Urinary bladder (tissue), 3 donors: ENCODE measurements at regions not wholly inside any gene's neighbourhood (a gene's known extent, or its start where the extent isn't known, plus 50 kb on each side); places are given as distances from the start of the nearest gene placed in this dataset.
"Not testable (repeated sequence)": the region's sequence is repeated elsewhere in the genome, so short reads cannot be mapped to it uniquely, and the experiment has no call there.

Experiments used
- DNase-seq: peaks from one replicate; pipeline ENCODE4 v3.0.0-alpha.2; 2015; ENCODE audit errors: extremely low spot score
- H3K27ac ChIP-seq: one replicate; pipeline ENCODE4 v1.5.1; 2013; ENCODE audit warnings: low read depth, mild to moderate bottlenecking, moderate library complexity
- H3K36me3 ChIP-seq: one replicate; pipeline ENCODE4 v1.6.1; 2013; ENCODE audit warnings: mild to moderate bottlenecking, moderate library complexity; ENCODE audit not compliant: insufficient read depth
- H3K4me1 ChIP-seq: one replicate; pipeline ENCODE4 v1.6.1; 2013; ENCODE audit warnings: mild to moderate bottlenecking, moderate library complexity; ENCODE audit not compliant: insufficient read depth
- H3K4me3 ChIP-seq: one replicate; pipeline ENCODE4 v1.5.1; 2013; ENCODE audit warnings: low read depth, low read length
- WGBS: extraction: QIAGEN DNeasy Blood & Tissue Kit; methylation state at CpG from one replicate; pipeline ENCODE4 v1.1.7; 2013; 5-methylcytosine and 5-hydroxymethylcytosine counted together
- donor health status: healthy with polysubstance abuse.
- donor health status: healthy.

DNA sequence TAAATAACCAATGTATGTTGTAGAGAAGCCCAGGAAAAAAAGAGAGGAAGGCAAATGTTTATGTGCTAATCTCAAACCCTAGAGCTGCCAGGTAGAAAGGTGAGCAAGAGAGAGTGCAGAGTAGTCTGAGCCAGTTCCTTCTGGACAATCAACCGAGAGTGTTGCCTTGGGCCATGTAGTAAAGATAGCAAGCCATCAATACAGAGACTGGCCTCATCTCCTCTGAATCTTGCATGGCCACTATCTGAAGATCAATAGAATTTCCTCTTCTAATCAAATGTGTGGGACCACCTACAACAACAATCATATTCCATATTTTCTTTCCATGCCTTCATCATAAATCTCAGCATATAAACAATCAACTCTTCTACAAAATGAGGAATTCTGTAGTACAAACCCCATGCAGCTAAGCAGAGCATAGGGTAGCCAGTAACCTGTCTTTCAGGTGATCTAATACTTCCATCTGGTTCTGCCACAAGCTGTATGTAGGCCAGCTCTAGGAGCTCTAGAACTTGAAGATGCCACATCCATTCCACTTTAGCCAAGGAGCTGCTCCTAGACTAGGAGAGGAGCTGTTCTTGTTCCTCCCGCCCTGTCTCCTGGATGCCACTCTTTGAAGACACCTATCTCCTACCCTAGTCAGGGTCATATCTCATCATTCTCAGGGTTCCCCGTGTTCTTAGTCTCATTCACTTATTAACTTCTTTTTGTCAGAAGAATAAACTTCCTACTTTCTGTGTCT lies 75.8 kb upstream of the SLC38A4 start:
- Histone ChIP-seq H3K4me1 (no peaks in the 10 kb centered on the region), H3K4me3 (no peak overlapping the region), H3K36me3 (no peaks in the 10 kb centered on the region), H3K27ac (no peak overlapping the region)
- WGBS: 75% methylated on average over 3 of the region's 3 CpGs
- no peak for DNase-seq

DNA sequence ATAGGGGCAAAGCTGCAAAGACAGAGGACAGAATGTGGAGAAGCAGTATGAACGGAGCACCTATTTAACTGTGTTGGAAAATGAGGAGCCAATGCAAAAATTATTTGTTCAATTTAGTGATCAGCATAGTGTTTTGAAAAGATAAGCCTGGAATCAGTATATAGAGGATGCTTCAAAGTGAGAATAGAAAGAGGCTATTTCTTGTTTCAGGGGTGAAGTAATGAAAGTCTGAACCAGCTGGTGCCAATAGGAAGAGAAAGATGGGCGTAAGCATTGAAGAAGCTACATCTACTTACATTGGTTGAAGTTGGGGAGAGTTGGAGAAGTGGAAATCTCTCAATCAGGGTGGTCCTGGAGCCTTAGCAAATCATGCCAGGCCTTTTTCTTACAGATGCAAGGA lies 77.3 kb upstream of the SLC38A4 start:
- 95% methylated on average over 2 of the region's 2 CpGs for WGBS
- Histone ChIP-seq H3K27ac (no peak overlapping the region), H3K4me3 (no peak overlapping the region), H3K4me1 (no peaks in the 10 kb centered on the region), H3K36me3 (no peaks in the 10 kb centered on the region)
- no peak for DNase-seq

DNA sequence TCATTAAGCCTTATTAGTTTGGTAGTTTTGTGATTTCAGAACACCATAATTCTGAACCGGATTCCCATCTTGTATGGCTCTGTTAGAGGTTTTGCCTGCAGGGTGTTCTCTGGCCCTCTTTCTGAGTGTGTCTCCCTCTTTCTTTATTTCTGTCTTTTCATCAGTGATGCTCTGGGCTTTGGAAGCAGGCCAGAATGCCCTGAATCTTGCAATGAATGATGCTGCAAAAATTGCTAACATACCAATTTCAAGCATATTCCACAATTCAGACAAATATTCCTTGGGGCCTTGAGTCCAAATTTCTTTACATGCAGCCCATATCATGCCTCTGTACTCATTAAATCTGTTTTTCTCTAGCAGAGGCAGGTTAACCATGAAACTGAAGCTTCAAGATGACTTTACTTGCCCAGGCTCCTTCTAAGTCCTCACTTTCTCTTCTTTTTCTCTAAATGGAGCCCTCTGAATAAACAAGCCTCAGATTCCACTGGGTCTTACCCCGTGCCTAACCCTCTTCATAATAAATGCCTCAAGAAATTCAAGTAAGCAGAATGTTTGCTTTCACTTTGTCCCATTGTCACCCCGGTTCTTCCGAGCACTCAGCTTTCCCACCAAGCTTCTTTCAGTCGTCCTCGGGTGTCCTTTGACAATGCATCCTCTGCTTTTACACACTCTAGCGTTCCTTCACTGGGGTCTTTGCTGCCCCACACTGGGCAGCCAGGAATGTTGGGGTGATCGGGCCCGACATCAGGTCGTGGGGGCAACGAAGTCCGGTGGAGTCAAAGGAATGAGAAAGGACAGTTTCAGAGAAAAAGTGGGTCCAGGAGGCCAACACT lies 78.8 kb upstream of the SLC38A4 start:
- WGBS: 87% methylated on average over 12 of the region's 12 CpGs
- Histone ChIP-seq H3K4me3 (no peak overlapping the region), H3K27ac (no peak overlapping the region), H3K4me1 (no peaks in the 10 kb centered on the region), H3K36me3 (no peaks in the 10 kb centered on the region)
- no peak for DNase-seq

DNA sequence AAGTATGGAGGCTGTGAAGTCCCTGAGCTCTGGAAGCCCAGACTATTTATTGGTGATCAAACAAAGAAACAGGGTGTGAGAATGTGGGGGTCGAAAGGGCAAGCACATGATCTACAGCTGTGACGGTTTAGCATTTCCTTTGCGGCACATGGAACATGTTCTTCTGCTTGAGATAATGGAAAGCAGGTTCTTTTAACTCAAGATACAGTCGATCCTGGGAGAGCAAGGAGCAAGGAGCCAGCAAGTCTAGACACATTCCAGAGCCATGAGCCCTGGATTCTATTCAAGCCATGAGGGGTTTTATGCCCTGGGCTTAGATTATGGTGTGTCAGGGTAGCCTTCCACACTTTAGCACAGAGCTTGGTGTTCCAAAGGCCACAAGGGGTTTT lies 79.4 kb upstream of the SLC38A4 start:
- DNase-seq, H3K36me3 ChIP-seq, H3K27ac ChIP-seq, H3K4me1 ChIP-seq, H3K4me3 ChIP-seq: not testable (repeated sequence)
- WGBS: 53% methylated on average over 4 of the region's 4 CpGs

DNA sequence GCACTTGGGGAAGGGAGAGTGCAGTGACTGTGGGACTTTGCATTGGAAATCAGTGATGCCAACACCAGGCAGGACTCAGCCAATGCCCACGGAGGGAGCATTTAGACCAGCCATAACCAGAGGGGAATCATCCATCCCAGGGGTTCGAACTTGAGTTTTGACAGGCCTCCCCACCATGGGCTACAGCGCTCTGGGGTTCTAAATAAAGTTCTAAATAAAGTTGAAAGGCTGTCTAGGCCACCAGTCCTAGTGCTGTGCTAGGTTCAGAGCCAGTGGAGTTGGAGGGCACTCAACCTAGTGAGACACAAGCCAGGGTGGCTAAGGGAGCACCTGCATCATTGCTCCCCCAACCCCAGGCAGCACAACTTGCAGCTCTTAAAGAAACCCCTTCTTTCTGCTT lies 82.0 kb upstream of the SLC38A4 start:
- H3K4me1 ChIP-seq: no peaks in the 10 kb centered on the region
- H3K36me3 ChIP-seq: no peaks in the 10 kb centered on the region
- WGBS: 92% methylated on average over 3 of the region's 3 CpGs
- H3K27ac ChIP-seq: no peak overlapping the region
- no peak overlapping the region for H3K4me3 ChIP-seq
- no peak for DNase-seq

DNA sequence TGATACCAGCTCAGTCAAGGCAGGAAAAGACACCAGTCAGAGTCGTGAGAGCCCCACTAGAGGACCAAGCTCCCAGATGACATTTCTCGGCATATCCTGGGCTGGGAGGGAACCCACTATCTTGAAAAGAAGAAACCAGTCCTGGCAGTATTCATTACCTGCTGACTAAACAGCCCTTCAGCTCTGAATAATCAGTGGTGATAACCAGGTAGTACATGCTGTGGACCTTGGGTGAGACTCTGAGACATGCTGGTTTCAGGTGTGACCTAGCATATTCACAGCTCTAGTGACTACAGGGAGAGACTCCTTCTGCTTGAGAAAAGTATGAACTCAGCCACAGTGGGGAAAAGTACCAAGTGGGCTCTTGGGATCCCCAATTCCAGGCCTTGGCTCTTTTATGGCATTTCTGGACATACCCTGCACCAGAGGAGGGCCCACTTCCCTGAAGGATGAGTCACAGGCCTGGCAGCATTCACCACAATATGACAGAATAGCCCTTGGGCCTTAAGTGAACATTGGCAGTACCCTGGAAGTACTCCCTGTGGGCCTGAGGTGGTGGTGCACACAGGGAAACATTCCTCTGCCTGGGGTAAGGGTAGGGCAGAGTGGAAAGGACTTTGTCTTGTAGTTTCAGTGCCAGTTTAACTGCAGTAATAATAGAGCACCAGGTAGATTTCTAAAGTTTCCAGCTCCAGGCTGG lies 82.6 kb upstream of the SLC38A4 start:
- no peaks in the 10 kb centered on the region for H3K4me1 ChIP-seq
- no peak for DNase-seq
- no peaks in the 10 kb centered on the region for H3K36me3 ChIP-seq
- H3K27ac ChIP-seq: no peak overlapping the region
- WGBS: 88% methylated on average over 2 of the region's 2 CpGs
- no peak overlapping the region for H3K4me3 ChIP-seq

DNA sequence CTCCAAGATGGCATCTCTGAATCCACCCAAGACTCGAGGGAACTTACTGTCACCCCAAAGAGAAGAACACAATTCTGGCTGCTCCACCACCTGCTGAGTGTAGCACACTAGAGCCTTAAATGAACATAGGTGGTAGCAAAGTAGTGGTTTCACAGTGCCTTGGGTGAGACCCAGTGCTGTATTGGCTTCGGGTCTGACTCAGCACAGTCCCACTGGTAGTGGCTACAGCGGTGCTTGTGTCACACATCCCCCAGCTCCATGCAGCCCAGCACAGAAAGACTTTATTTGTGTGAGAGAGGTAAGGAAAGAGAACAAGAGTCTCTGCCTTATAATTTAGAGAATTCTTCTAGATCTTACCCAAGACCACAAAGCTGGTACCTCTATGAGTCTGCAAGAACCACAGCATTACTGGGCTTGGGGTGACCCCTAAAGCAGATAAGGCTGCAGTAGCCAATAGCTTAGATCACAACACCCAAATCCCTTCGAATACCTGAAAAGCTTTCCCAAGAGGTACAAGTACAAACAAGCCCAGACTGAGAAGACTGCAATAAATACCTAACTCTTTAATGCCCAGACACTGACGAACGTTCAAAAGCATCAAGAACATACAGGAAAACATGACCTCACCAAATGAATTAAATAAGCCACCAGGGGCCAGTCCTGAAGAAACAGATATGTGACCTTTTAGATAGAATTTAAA lies 83.3 kb upstream of the SLC38A4 start:
- Histone ChIP-seq H3K36me3 (no peaks in the 10 kb centered on the region), H3K4me1 (no peaks in the 10 kb centered on the region), H3K4me3 (no peak overlapping the region), H3K27ac (no peak overlapping the region)
- 72% methylated on average over 6 of the region's 6 CpGs for WGBS
- no peak for DNase-seq

DNA sequence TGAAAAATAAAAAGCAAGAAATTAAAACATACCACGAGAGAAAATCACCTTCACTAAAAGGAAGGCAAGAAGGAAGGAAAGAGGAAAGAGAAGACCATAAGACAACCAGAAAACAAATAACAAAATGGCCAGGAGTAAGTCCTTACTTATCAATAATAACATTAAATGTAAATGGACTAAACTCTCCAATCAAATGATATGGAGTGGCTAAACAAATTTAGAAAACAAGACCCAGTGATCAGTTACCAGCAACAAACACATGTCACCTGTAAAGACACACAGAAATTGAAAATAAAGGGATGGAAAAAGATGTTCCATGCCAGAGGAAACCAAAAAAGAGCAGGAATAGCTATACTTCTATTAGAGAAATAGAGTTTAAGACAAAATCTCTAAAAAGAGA lies 85.0 kb upstream of the SLC38A4 start:
- Histone ChIP-seq H3K36me3 (no peaks in the 10 kb centered on the region), H3K27ac (no peak overlapping the region), H3K4me1 (no peaks in the 10 kb centered on the region), H3K4me3 (no peak overlapping the region)
- WGBS: 84% methylated on average over 1 of the region's 1 CpG
- DNase-seq: no peak

DNA sequence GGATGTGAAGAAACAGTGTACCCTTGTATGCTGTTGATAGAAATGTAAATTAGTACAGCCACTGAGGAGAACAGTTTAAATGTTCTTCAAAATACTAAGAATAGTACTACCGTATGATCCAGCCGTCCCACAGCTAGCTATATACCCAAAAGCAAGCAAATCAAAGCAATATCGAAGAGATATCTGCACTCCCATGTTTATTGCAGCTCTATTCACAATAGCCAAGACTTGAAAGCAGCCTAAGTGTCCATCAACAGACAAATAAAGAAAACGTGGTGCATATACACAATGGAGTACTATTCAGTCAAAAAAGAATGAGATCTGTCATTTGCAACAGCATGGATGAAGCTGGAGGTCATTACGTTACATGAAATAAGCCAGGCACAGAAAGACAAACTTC lies 88.5 kb upstream of the SLC38A4 start:
- Histone ChIP-seq H3K27ac (no peak overlapping the region), H3K36me3 (no peaks in the 10 kb centered on the region), H3K4me3 (no peak overlapping the region), H3K4me1 (no peaks in the 10 kb centered on the region)
- DNase-seq: no peak
- 83% methylated on average over 5 of the region's 5 CpGs for WGBS

DNA sequence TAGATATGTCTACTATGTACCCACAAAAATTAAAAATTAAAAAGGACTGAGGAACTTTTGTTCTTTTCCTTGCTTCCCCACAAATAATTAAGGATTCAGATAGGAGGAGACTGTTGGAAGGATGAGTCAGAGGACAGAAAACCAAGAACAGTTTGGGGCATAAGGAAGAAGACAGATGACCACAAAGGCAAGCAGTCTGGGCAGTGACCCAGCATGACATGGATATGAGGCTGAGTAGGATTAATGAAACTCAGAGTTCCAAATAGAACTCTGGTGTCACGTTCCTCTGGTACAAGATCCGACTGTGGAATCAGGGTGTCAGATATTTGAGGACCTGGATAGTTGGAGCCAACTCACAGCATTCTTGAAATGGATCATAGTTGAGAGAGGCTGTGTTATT lies 89.3 kb upstream of the SLC38A4 start:
- 35% methylated on average over 2 of the region's 2 CpGs for WGBS
- no peak for DNase-seq
- no peaks in the 10 kb centered on the region for H3K4me1 ChIP-seq
- no peak overlapping the region for H3K27ac ChIP-seq
- no peaks in the 10 kb centered on the region for H3K36me3 ChIP-seq
- no peak overlapping the region for H3K4me3 ChIP-seq

DNA sequence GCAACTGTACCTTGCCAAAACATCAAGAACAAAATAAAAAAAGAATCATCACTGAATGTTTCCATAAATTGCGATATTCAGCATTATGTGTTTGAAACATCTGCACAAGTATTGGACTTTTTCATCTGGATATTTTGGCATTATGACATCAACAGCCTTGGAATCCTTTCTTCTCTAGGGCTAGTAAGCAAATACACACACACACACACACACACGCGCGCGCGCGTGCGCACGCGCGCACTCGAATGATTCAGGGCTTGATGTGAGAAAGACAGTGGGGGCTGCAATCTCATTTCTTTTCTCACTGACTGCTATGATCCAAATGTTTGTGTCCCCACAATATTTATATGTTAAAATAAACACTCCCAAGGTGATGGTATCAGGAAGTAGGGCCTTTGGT lies 90.0 kb upstream of the SLC38A4 start:
- Histone ChIP-seq H3K4me3 (no peak overlapping the region), H3K27ac (no peak overlapping the region), H3K36me3 (no peaks in the 10 kb centered on the region), H3K4me1 (no peaks in the 10 kb centered on the region)
- 85% methylated on average over 12 of the region's 12 CpGs for WGBS
- DNase-seq: no peak

DNA sequence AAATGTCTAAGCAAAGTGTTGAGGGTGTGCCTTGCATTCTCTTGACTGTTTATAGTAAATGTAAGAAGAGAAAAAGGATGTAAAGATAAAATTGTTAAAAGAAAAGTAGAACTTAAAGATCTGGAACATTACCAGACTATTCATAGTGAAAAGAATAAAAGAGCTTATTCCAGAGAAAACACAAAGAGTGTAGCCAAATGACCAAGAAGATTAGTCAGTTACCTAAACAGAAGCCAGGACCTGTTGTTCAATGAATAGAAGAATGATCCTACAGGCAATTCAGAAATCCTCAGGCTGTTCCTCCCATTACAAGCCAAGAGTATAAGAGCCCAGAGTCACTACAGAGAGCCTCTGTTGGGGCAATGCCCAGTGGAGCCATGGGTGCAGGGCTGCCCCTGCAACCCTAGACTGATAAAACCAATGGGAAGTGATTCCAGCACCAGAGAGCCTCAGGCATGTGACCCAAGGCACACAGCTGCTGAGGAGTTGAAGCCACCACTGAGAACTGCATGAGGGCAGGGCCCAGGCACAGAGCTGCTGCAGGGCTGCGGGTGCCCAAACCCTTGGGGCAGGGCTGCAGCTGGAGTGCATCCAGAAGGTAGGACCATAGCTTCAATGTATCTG lies 91.1 kb upstream of the SLC38A4 start:
- Histone ChIP-seq H3K36me3 (no peaks in the 10 kb centered on the region), H3K27ac (no peak overlapping the region), H3K4me3 (no peak overlapping the region), H3K4me1 (no peaks in the 10 kb centered on the region)
- WGBS: 100% methylated on average over 1 of the region's 1 CpG
- no peak for DNase-seq

DNA sequence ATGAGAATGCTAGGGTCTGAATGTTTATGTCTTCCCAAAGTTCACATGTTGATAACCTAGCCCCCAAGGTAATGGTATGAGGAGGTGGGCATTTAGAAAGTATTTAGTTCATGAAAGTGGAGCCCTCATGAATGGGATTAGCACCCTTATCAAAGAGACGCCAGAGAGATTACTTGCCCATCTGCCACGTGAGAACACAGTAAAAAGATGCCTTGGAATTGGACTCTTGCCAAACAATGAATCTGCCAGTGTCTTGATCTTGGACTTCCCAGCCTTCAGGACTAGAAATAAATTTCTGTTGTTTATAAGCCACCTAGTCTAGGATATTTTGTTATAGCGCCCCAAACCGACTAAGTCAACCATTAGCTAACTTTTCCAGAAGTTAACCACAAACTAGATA lies 92.0 kb upstream of the SLC38A4 start:
- no peaks in the 10 kb centered on the region for H3K4me1 ChIP-seq
- H3K36me3 ChIP-seq: no peaks in the 10 kb centered on the region
- H3K27ac ChIP-seq: no peak overlapping the region
- 50% methylated on average over 4 of the region's 4 CpGs for WGBS
- no peak for DNase-seq
- no peak overlapping the region for H3K4me3 ChIP-seq
